ENCODE measurements at regions not wholly inside any gene's neighbourhood (a gene's known extent, or its start where the extent isn't known, plus 50 kb on each side); places are given as distances from the start of the nearest gene placed in this dataset.
"Not testable (repeated sequence)": the region's sequence is repeated elsewhere in the genome, so short reads cannot be mapped to it uniquely, and the experiment has no call there.

GRCh38 chr2:102871707-102872106 lies 109.9 kb downstream of the TMEM182 start:
- no peaks in the 10 kb centered on the region for H3K36me3 ChIP-seq
- no peaks in the 10 kb centered on the region for H3K27me3 ChIP-seq (replicated peaks in 1 of 7)
- TF ChIP-seq POLR2AphosphoS5 (IDR thresholded peaks at IDR 0.05) = no peak
- TF ChIP-seq POLR2A (IDR thresholded peaks at IDR 0.05) = no peak
- TF ChIP-seq CTCF (IDR thresholded peaks at IDR 0.05 in 8 of 11, conservative IDR thresholded peaks at IDR 0.05 in 3 of 11) = no peak
- no peak for DNase-seq
- WGBS, 5 donors = 67 to 82% (median 71%) methylated on average over 4 of the region's 4 CpGs
- H3K27ac ChIP-seq = no peak overlapping the region
- no peak overlapping the region for H3K4me3 ChIP-seq
- peaks cover 0 to 5% (median 0%) of the 10 kb centered on the region in 8 donors for H3K9me3 ChIP-seq
- intact Hi-C loops (cut with DNase I; ENCODE audit: low total_unique reads) = no loop called here
- no peaks in the 10 kb centered on the region for H3K4me1 ChIP-seq

- Histone ChIP-seq H3K27me3 (replicated peaks in 1 of 7) (no peaks in the 10 kb centered on the region), H3K4me3 (no peak overlapping the region), H3K27ac (no peak overlapping the region), H3K4me1 (no peaks in the 10 kb centered on the region), H3K36me3 (no peaks in the 10 kb centered on the region), H3K9me3 (peaks cover 0 to 6% (median 0%) of the 10 kb centered on the region in 8 donors)
- TF ChIP-seq POLR2A (IDR thresholded peaks at IDR 0.05) (no peak), CTCF (IDR thresholded peaks at IDR 0.05 in 8 of 11, conservative IDR thresholded peaks at IDR 0.05 in 3 of 11) (no peak), POLR2AphosphoS5 (IDR thresholded peaks at IDR 0.05) (no peak)
- no peak for DNase-seq
- intact Hi-C loops (cut with DNase I; ENCODE audit: low total_unique reads) = no loop called here
- WGBS, 5 donors = 75 to 85% (median 78%) methylated on average over 2 of the region's 2 CpGs
Observed at GRCh38 chr2:102872388-102872787, 110.6 kb downstream of the TMEM182 start.

- H3K27me3 ChIP-seq (replicated peaks in 1 of 7); H3K4me1 ChIP-seq; H3K9me3 ChIP-seq; DNase-seq; intact Hi-C loops (cut with DNase I; ENCODE audit: low total_unique reads); H3K27ac ChIP-seq; H3K36me3 ChIP-seq; H3K4me3 ChIP-seq: not testable (repeated sequence)
- 92 to 98% (median 94%) methylated on average over 3 to 13 of the region's 13 CpGs for WGBS, 5 donors
Observed at GRCh38 chr2:102879513-102879912, 117.7 kb downstream of the TMEM182 start.

GRCh38 chr2:102880731-102881130 lies 118.9 kb downstream of the TMEM182 start:
- Histone ChIP-seq H3K36me3 (no peaks in the 10 kb centered on the region), H3K27ac (peak overlapping the region in 1 of 8 donors; percentile 33), H3K4me1 (peaks cover 0 to 3% (median 0%) of the 10 kb centered on the region in 6 donors), H3K9me3 (peaks cover 0 to 6% (median 0%) of the 10 kb centered on the region in 8 donors), H3K27me3 (replicated peaks in 1 of 7) (no peaks in the 10 kb centered on the region), H3K4me3 (no peak overlapping the region)
- DNase-seq = no peak
- intact Hi-C loops (cut with DNase I; ENCODE audit: low total_unique reads) = no loop called here
- no peak for TF ChIP-seq POLR2AphosphoS5 (IDR thresholded peaks at IDR 0.05)
- TF ChIP-seq POLR2A (IDR thresholded peaks at IDR 0.05) = no peak
- no peak for TF ChIP-seq CTCF (IDR thresholded peaks at IDR 0.05 in 8 of 11, conservative IDR thresholded peaks at IDR 0.05 in 3 of 11)
